ENCODE measurements at regions not wholly inside any gene's neighbourhood (a gene's known extent, or its start where the extent isn't known, plus 50 kb on each side); places are given as distances from the start of the nearest gene placed in this dataset.

- no peak overlapping the region for H3K4me3 ChIP-seq (replicated peaks; ENCODE audit: low read depth, low read length)
- no peak for DNase-seq (ENCODE audit: extremely low read depth, low read depth)
- no peak for TF ChIP-seq CTCF (IDR thresholded peaks at IDR 0.05; ENCODE audit: low read depth, low read length, missing control alignments)
Measured at GRCh38 chr7:98774884-98775283, 94.9 kb downstream of the TMEM130 start.

- TF ChIP-seq CTCF (IDR thresholded peaks at IDR 0.05; ENCODE audit: low read depth, low read length, missing control alignments): no peak
- H3K4me3 ChIP-seq (replicated peaks; ENCODE audit: low read depth, low read length): no peak overlapping the region
- no peak for DNase-seq (ENCODE audit: extremely low read depth, low read depth)
Measured at GRCh38 chr7:98777051-98777450, 92.8 kb downstream of the TMEM130 start.

- no peak for DNase-seq (ENCODE audit: extremely low read depth, low read depth)
- TF ChIP-seq CTCF (IDR thresholded peaks at IDR 0.05; ENCODE audit: low read depth, low read length, missing control alignments): no peak
- no peak overlapping the region for H3K4me3 ChIP-seq (replicated peaks; ENCODE audit: low read depth, low read length)
Measured at GRCh38 chr7:98778421-98778820, 91.4 kb downstream of the TMEM130 start.

- H3K4me3 ChIP-seq (replicated peaks; ENCODE audit: low read depth, low read length): no peak overlapping the region
- no peak for TF ChIP-seq CTCF (IDR thresholded peaks at IDR 0.05; ENCODE audit: low read depth, low read length, missing control alignments)
- no peak for DNase-seq (ENCODE audit: extremely low read depth, low read depth)
Measured at GRCh38 chr7:98779800-98780587, 89.8 kb downstream of the TMEM130 start.

GRCh38 chr7:98784216-98784785 lies 85.5 kb downstream of the TMEM130 start:
- no peak for DNase-seq (ENCODE audit: extremely low read depth, low read depth)
- H3K4me3 ChIP-seq (replicated peaks; ENCODE audit: low read depth, low read length): no peak overlapping the region
- no peak for TF ChIP-seq CTCF (IDR thresholded peaks at IDR 0.05; ENCODE audit: low read depth, low read length, missing control alignments)

- TF ChIP-seq CTCF (IDR thresholded peaks at IDR 0.05; ENCODE audit: low read depth, low read length, missing control alignments): no peak
- no peak for DNase-seq (ENCODE audit: extremely low read depth, low read depth)
- no peak overlapping the region for H3K4me3 ChIP-seq (replicated peaks; ENCODE audit: low read depth, low read length)
Measured at GRCh38 chr7:98785929-98786571, 83.8 kb downstream of the TMEM130 start.
